Endodermal cell (in vitro differentiated cells): ENCODE measurements at regions not wholly inside any gene's neighbourhood (a gene's known extent, or its start where the extent isn't known, plus 50 kb on each side); places are given as distances from the start of the nearest gene placed in this dataset.

ENCODE experiments used
- DNase-seq: peaks from one replicate; pipeline ENCODE4 v3.0.0-alpha.2; 2017
- H3K27ac ChIP-seq: 2 replicates; pipeline ENCODE4 v1.5.1; 2013; ENCODE audit warnings: mild to moderate bottlenecking, low read depth, low read length, moderate library complexity
- H3K27me3 ChIP-seq: 2 replicates; pipeline ENCODE4 v1.6.1; 2013; ENCODE audit warnings: mild to moderate bottlenecking, low read length, moderate library complexity; ENCODE audit not compliant: insufficient read depth, control insufficient read depth, poor library complexity, severe bottlenecking
- H3K36me3 ChIP-seq: 2 replicates; pipeline ENCODE4 v1.7.0; 2013; ENCODE audit warnings: mild to moderate bottlenecking, low read length, moderate library complexity; ENCODE audit not compliant: control insufficient read depth, insufficient read depth
- H3K4me1 ChIP-seq: one replicate; pipeline ENCODE4 v1.7.0; 2013; ENCODE audit warnings: low read length; ENCODE audit not compliant: control insufficient read depth, insufficient read depth
- H3K4me3 ChIP-seq: 2 replicates; pipeline ENCODE4 v1.5.1; 2013; ENCODE audit warnings: mild to moderate bottlenecking, low read length, moderate library complexity
- H3K9ac ChIP-seq: 2 replicates; pipeline ENCODE4 v1.6.1; 2013; ENCODE audit warnings: mild to moderate bottlenecking, low read length, moderate library complexity; ENCODE audit not compliant: poor library complexity, severe bottlenecking; ENCODE audit errors: extremely low read depth
- H3K9me3 ChIP-seq: 2 replicates; pipeline ENCODE4 v1.6.1; 2013; ENCODE audit warnings: mild to moderate bottlenecking, low read length, moderate library complexity; ENCODE audit not compliant: control insufficient read depth
- H3K27ac Mint-ChIP-seq: 2 replicates; pipeline ENCODE4 v1.8.0; 2020; ENCODE audit warnings: mixed read lengths
- H3K27me3 Mint-ChIP-seq: 2 replicates; pipeline ENCODE4 v1.8.0; 2021; ENCODE audit warnings: mild to moderate bottlenecking, mixed read lengths; ENCODE audit not compliant: insufficient read depth
- H3K36me3 Mint-ChIP-seq: 2 replicates; pipeline ENCODE4 v1.8.0; 2020; ENCODE audit warnings: low read depth, mixed read lengths
- H3K4me1 Mint-ChIP-seq: 2 replicates; pipeline ENCODE4 v1.8.0; 2020; ENCODE audit warnings: mixed read lengths
- H3K4me3 Mint-ChIP-seq: 2 replicates; pipeline ENCODE4 v1.8.0; 2020; ENCODE audit warnings: mild to moderate bottlenecking, moderate library complexity, mixed read lengths
- H3K9me3 Mint-ChIP-seq: 2 replicates; pipeline ENCODE4 v1.8.0; 2020; ENCODE audit warnings: mild to moderate bottlenecking, mixed read lengths
- CTCF ChIP-seq: fragments of 200-600 bp; sonication (generic); conservative IDR thresholded peaks from 2 replicates; pipeline ENCODE4 v1.5.0; 2021; ENCODE audit warnings: antibody characterized with exemption, mild to moderate bottlenecking
- WGBS, 2 experiments: methylation state at CpG; one replicate each; pipeline versions ENCODE4 v1.1.5 to v1.1.7; 2013; ENCODE audit warnings: missing lambda C conversion rate in 2 of 2, mixed read lengths in 1 of 2; ENCODE audit not compliant: insufficient coverage in 1 of 2, insufficient read length in 1 of 2; 5-methylcytosine and 5-hydroxymethylcytosine counted together

DNA sequence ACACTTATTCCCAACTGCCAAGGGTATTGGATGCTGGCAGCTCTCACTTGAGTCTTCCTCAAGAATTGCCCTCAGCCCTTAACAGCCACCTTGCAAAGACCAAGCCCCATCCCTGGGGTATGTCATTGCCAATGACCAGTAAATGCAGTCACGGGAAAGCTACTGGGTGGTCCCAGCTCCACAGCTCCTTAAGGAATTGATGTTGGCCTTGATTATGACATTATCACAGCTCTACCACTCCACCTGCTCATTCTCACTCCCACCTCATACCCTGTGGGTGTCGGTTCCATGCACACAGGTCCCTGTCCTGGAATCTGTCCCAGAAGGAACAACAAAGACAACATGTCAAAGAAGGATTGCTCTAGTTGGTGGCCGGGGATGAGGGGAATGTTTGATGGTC is 60.5 kb upstream of the GJB5 start:
- Mint-ChIP-seq H3K9me3 (no peaks in the 10 kb centered on the region), H3K27me3 (peaks cover 9% of the 10 kb centered on the region), H3K4me3 (no peak overlapping the region), H3K4me1 (no peaks in the 10 kb centered on the region), H3K27ac (no peak overlapping the region), H3K36me3 (no peaks in the 10 kb centered on the region)
- no peaks in the 10 kb centered on the region for H3K9me3 ChIP-seq
- DNase-seq: no peak
- TF ChIP-seq CTCF: no peak
- H3K9ac ChIP-seq: no peak overlapping the region
- H3K27ac ChIP-seq: no peak overlapping the region
- no peaks in the 10 kb centered on the region for H3K36me3 ChIP-seq
- H3K4me1 ChIP-seq: no peaks in the 10 kb centered on the region
- no peak overlapping the region for H3K4me3 ChIP-seq
- H3K27me3 ChIP-seq: peaks cover 3% of the 10 kb centered on the region
- WGBS, 2 experiments: 87 to 90% methylated on average over 1 to 3 of the region's 3 CpGs

DNA sequence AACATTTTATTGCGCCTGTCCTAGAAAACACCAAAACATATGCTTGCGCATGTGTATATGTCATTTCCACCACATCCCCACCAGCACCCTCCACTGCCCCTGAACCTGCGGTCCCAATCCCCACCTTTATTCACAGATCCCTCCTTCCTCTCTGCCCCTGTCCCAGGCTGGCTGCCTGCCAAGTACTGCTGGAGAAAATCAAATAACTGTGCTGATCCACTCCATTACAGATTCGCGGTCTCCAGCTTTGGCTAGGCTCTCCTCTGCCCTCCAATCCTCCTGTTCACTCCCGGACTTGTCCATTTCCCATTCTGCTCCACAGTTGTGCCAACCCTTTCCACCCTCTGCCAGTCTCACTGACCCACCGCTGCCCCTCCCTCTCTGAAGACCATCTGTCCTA is 59.3 kb upstream of the GJB5 start:
- H3K4me1 Mint-ChIP-seq: no peaks in the 10 kb centered on the region
- H3K27ac ChIP-seq: no peak overlapping the region
- H3K9ac ChIP-seq: no peak overlapping the region
- H3K4me3 Mint-ChIP-seq: no peak overlapping the region
- no peak for TF ChIP-seq CTCF
- no peaks in the 10 kb centered on the region for H3K9me3 ChIP-seq
- H3K27ac Mint-ChIP-seq: no peak overlapping the region
- no peak overlapping the region for H3K4me3 ChIP-seq
- H3K36me3 ChIP-seq: no peaks in the 10 kb centered on the region
- no peaks in the 10 kb centered on the region for H3K9me3 Mint-ChIP-seq
- DNase-seq: no peak
- WGBS, 2 experiments: 91 to 96% methylated on average over 5 to 7 of the region's 7 CpGs
- H3K27me3 ChIP-seq: peaks cover 3% of the 10 kb centered on the region
- no peaks in the 10 kb centered on the region for H3K36me3 Mint-ChIP-seq
- no peaks in the 10 kb centered on the region for H3K4me1 ChIP-seq
- H3K27me3 Mint-ChIP-seq: peaks cover 9% of the 10 kb centered on the region

DNA sequence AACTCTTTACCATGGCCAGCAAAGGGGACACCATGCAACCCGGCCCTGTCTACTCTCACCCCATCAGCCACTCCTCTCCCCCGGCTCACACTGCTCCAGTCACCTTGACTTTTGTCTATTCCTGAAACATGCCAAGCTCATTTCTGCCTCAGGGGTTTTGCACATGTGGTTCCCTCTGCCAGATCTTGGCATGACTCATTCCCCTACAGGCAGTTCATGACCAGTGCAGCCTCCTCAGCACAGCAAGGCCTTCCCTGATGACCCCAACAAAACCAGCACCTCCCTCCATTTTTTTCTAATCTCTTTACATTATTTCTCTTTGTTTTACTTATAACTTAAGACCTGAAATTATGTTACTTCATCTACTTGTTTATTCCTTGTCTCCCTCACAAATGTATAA is 58.6 kb upstream of the GJB5 start:
- no peaks in the 10 kb centered on the region for H3K36me3 Mint-ChIP-seq
- H3K9ac ChIP-seq: no peak overlapping the region
- H3K4me3 Mint-ChIP-seq: no peak overlapping the region
- H3K36me3 ChIP-seq: no peaks in the 10 kb centered on the region
- no peaks in the 10 kb centered on the region for H3K4me1 ChIP-seq
- no peak overlapping the region for H3K27ac Mint-ChIP-seq
- H3K27me3 Mint-ChIP-seq: peaks cover 9% of the 10 kb centered on the region
- H3K9me3 Mint-ChIP-seq: no peaks in the 10 kb centered on the region
- H3K27ac ChIP-seq: no peak overlapping the region
- H3K4me1 Mint-ChIP-seq: no peaks in the 10 kb centered on the region
- peak; percentile 55 for TF ChIP-seq CTCF
- WGBS, 2 experiments: 86 to 89% methylated on average over 2 of the region's 2 CpGs
- no peak overlapping the region for H3K4me3 ChIP-seq
- H3K27me3 ChIP-seq: peaks cover 3% of the 10 kb centered on the region
- H3K9me3 ChIP-seq: no peaks in the 10 kb centered on the region
- no peak for DNase-seq
